Liver (tissue), 8 donors: ENCODE measurements at regions not wholly inside any gene's neighbourhood (a gene's known extent, or its start where the extent isn't known, plus 50 kb on each side); places are given as distances from the start of the nearest gene placed in this dataset.

Source experiments
- DNase-seq: peaks from one replicate; pipeline ENCODE4 v3.0.0-alpha.2; 2017; ENCODE audit warnings: low spot score
- H3K27ac ChIP-seq, 2 donors: one replicate each; pipeline ENCODE4 v1.7.0; 2013; ENCODE audit warnings: inconsistent platforms in 2 of 2, low read length in 2 of 2, control low read depth in 1 of 2, low read depth in 1 of 2, mild to moderate bottlenecking in 1 of 2
- H3K27me3 ChIP-seq, 4 donors: one replicate each; pipeline versions ENCODE4 v1.6.1 to v1.7.0; 2013; ENCODE audit warnings: low read length in 3 of 4, inconsistent platforms in 1 of 4, mild to moderate bottlenecking in 1 of 4, moderate library complexity in 1 of 4; ENCODE audit not compliant: control insufficient read depth in 4 of 4, insufficient read depth in 4 of 4
- H3K36me3 ChIP-seq, 4 donors: one replicate each; pipeline versions ENCODE4 v1.6.1 to v1.7.0; 2013; ENCODE audit warnings: low read length in 3 of 4, mild to moderate bottlenecking in 3 of 4, low read depth in 1 of 4, moderate library complexity in 1 of 4; ENCODE audit not compliant: control insufficient read depth in 4 of 4, insufficient read depth in 3 of 4
- H3K4me1 ChIP-seq, 4 donors: one replicate each; pipeline versions ENCODE4 v1.6.1 to v1.7.0; 2013; ENCODE audit warnings: low read length in 3 of 4, mild to moderate bottlenecking in 3 of 4, moderate library complexity in 1 of 4; ENCODE audit not compliant: control insufficient read depth in 4 of 4, insufficient read depth in 4 of 4
- H3K4me3 ChIP-seq, 3 donors: one replicate each; pipeline versions ENCODE4 v1.6.1 to v1.7.0; 2013; ENCODE audit warnings: low read length in 3 of 3, control low read depth in 1 of 3, low read depth in 1 of 3, mild to moderate bottlenecking in 1 of 3
- H3K9ac ChIP-seq, 2 donors: one replicate each; pipeline ENCODE4 v1.7.0; 2013; ENCODE audit warnings: low read length in 2 of 2, mild to moderate bottlenecking in 2 of 2, moderate library complexity in 2 of 2, control low read depth in 1 of 2, low read depth in 1 of 2
- H3K9me3 ChIP-seq, 4 donors: one replicate each; pipeline versions ENCODE4 v1.6.1 to v1.7.0; 2013; ENCODE audit warnings: low read length in 3 of 4; ENCODE audit not compliant: control insufficient read depth in 4 of 4
- ATF3 ChIP-seq: IDR thresholded peaks from 2 replicates; pipeline ENCODE4 v1.6.1; 2016; ENCODE audit warnings: antibody characterized with exemption
- CTCF ChIP-seq: fragments of 150-350 bp; IDR thresholded peaks from 2 replicates; pipeline ENCODE4 v1.5.1; 2017; ENCODE audit warnings: improper control_type of control experiment, low read depth, low read length; ENCODE audit not compliant: missing input control
- EGR1 ChIP-seq, 2 donors: IDR thresholded peaks; 2 replicates each; pipeline ENCODE4 v1.6.1; 2016 to 2018; ENCODE audit warnings: antibody characterized with exemption in 2 of 2, low read depth in 2 of 2
- FOXA1 ChIP-seq: IDR thresholded peaks from 2 replicates; pipeline ENCODE4 v1.6.1; 2016; ENCODE audit warnings: antibody characterized with exemption
- FOXA2 ChIP-seq: IDR thresholded peaks from 2 replicates; pipeline ENCODE4 v1.6.1; 2016; ENCODE audit warnings: antibody characterized with exemption
- GABPA ChIP-seq, 2 donors: IDR thresholded peaks in 1 of 2; conservative IDR thresholded peaks in 1 of 2; 2 replicates each; pipeline ENCODE4 v1.6.1; 2016; ENCODE audit warnings: antibody characterized with exemption in 2 of 2, mild to moderate bottlenecking in 1 of 2, moderate library complexity in 1 of 2
- HNF4A ChIP-seq, 2 donors: conservative IDR thresholded peaks; 2 replicates each; pipeline ENCODE4 v1.6.1; 2016; ENCODE audit warnings: antibody characterized with exemption in 2 of 2, mild to moderate bottlenecking in 2 of 2
- HNF4G ChIP-seq: IDR thresholded peaks from 2 replicates; pipeline ENCODE4 v1.6.1; 2016; ENCODE audit warnings: antibody characterized with exemption
- JUND ChIP-seq, 2 donors: IDR thresholded peaks; 2 replicates each; pipeline ENCODE4 v1.6.1; 2016; ENCODE audit warnings: antibody characterized with exemption in 2 of 2
- MAX ChIP-seq: IDR thresholded peaks from 2 replicates; pipeline ENCODE4 v1.6.1; 2016; ENCODE audit warnings: antibody characterized with exemption
- NR2F2 ChIP-seq: IDR thresholded peaks from 2 replicates; pipeline ENCODE4 v1.6.1; 2016; ENCODE audit warnings: antibody characterized with exemption
- RAD21 ChIP-seq, 2 donors: IDR thresholded peaks; 2 replicates each; pipeline ENCODE4 v1.6.1; 2016; ENCODE audit warnings: antibody characterized with exemption in 2 of 2, mild to moderate bottlenecking in 2 of 2
- REST ChIP-seq: IDR thresholded peaks from 2 replicates; pipeline ENCODE4 v1.6.1; 2016; ENCODE audit warnings: antibody characterized with exemption, mild to moderate bottlenecking
- RXRA ChIP-seq, 2 donors: IDR thresholded peaks; 2 replicates each; pipeline ENCODE4 v1.6.1; 2017 to 2018; ENCODE audit warnings: antibody characterized with exemption in 2 of 2, mild to moderate bottlenecking in 1 of 2
- SP1 ChIP-seq: IDR thresholded peaks from 2 replicates; pipeline ENCODE4 v1.6.1; 2018; ENCODE audit warnings: antibody characterized with exemption, mild to moderate bottlenecking
- TAF1 ChIP-seq: conservative IDR thresholded peaks from 2 replicates; pipeline ENCODE4 v1.6.1; 2016; ENCODE audit warnings: antibody characterized with exemption, mild to moderate bottlenecking
- ZBTB33 ChIP-seq: IDR thresholded peaks from 2 replicates; pipeline ENCODE4 v1.6.1; 2016; ENCODE audit warnings: antibody characterized with exemption
- WGBS: extraction: QIAGEN DNeasy Blood & Tissue Kit; methylation state at CpG from one replicate; pipeline ENCODE4 v1.1.7; 2013; 5-methylcytosine and 5-hydroxymethylcytosine counted together
- donor health status: healthy.
- donor health status: healthy.
- donor health status: healthy.
- donor health status: healthy.
- donor health status: healthy.

GRCh38 chr10:42887734-42888503 is 105.3 kb downstream of the BMS1 start (continued):
- TF ChIP-seq REST, result no peak

GRCh38 chr10:42888504-42889095 is 106.0 kb downstream of the BMS1 start:
- Histone ChIP-seq H3K4me1 (no peaks in the 10 kb centered on the region), H3K27me3 (no peaks in the 10 kb centered on the region), H3K9ac (no peak overlapping the region), H3K4me3 (no peak overlapping the region), H3K9me3 (peaks cover 0 to 3% (median 0%) of the 10 kb centered on the region in 4 donors), H3K27ac (no peak overlapping the region), H3K36me3 (no peaks in the 10 kb centered on the region)
- no peak for DNase-seq
- WGBS, result 67% methylated on average over 4 of the region's 4 CpGs
- TF ChIP-seq JUND (IDR thresholded peaks at IDR 0.05) (no peak), ATF3 (no peak), HNF4A (conservative IDR thresholded peaks at IDR 0.05) (no peak), FOXA2 (no peak), NR2F2 (no peak), SP1 (no peak), GABPA (IDR thresholded peaks at IDR 0.05 in 1 of 2, conservative IDR thresholded peaks at IDR 0.05 in 1 of 2) (no peak), RAD21 (IDR thresholded peaks at IDR 0.05) (no peak), RXRA (IDR thresholded peaks at IDR 0.05) (no peak), EGR1 (IDR thresholded peaks at IDR 0.05; ENCODE audit: low read depth in 2 of 2) (no peak), TAF1 (no peak), FOXA1 (no peak), CTCF (no peak), HNF4G (no peak), MAX (no peak), ZBTB33 (no peak)
